ENCODE measurements at regions not wholly inside any gene's neighbourhood (a gene's known extent, or its start where the extent isn't known, plus 50 kb on each side); places are given as distances from the start of the nearest gene placed in this dataset.

GRCh38 chr2:212667751-212668316 lies 129.2 kb upstream of the ERBB4 start:
- no peaks in the 10 kb centered on the region for H3K27me3 Mint-ChIP-seq (ENCODE audit: low read depth)
- Histone ChIP-seq H4K91ac (ENCODE audit: insufficient read length, low read depth, low read length) (no peak overlapping the region), H3K56ac (ENCODE audit: insufficient read length, low read depth, low read length) (no peak overlapping the region), H3K14ac (ENCODE audit: insufficient read depth, low read length) (no peak overlapping the region), H2BK12ac (ENCODE audit: insufficient read length, low read depth, low read length) (no peak overlapping the region), H3K4me1 (ENCODE audit: insufficient read depth, low read length) (no peaks in the 10 kb centered on the region), H3K23ac (ENCODE audit: insufficient read length, low read depth, low read length) (no peak overlapping the region), H2BK120ac (ENCODE audit: low read depth, low read length, poor library complexity, severe bottlenecking) (no peak overlapping the region), H3K27ac (ENCODE audit: insufficient read length, low read depth, low read length) (no peak overlapping the region), H2AFZ (ENCODE audit: low read length) (no peak overlapping the region), H3K79me1 (ENCODE audit: insufficient read depth, low read depth, low read length, poor library complexity, severe bottlenecking) (no peaks in the 10 kb centered on the region), H3K4me2 (ENCODE audit: insufficient read depth, insufficient read length, low read length) (no peak overlapping the region), H3K4ac (ENCODE audit: low read depth, low read length) (no peak overlapping the region), H4K5ac (ENCODE audit: insufficient read length, low read depth, low read length) (no peak overlapping the region), H2AK5ac (ENCODE audit: insufficient read length, low read length) (no peak overlapping the region), H2BK15ac (ENCODE audit: low read depth, low read length) (no peak overlapping the region), H3K27me3 (ENCODE audit: insufficient read depth, low read length) (no peaks in the 10 kb centered on the region), H3K9ac (ENCODE audit: extremely low read depth, insufficient read length, low read length) (no peak overlapping the region), H2BK20ac (ENCODE audit: low read depth, low read length, poor library complexity, severe bottlenecking) (no peak overlapping the region), H3K23me2 (ENCODE audit: insufficient read length, low read depth, low read length, poor library complexity, severe bottlenecking) (no peaks in the 10 kb centered on the region), H3T11ph (ENCODE audit: low read length) (no peak overlapping the region), H3K9me3 (ENCODE audit: control insufficient read depth, low read depth, low read length) (no peaks in the 10 kb centered on the region), H4K8ac (replicated peaks; ENCODE audit: insufficient read length, low read depth, low read length) (no peak overlapping the region), H2BK5ac (ENCODE audit: insufficient read length, low read length) (no peak overlapping the region), H4K20me1 (ENCODE audit: control insufficient read depth, insufficient read depth, insufficient read length) (no peaks in the 10 kb centered on the region), H3K18ac (ENCODE audit: insufficient read length, low read depth, low read length) (no peak overlapping the region), H3K79me2 (ENCODE audit: insufficient read depth, low read length) (no peaks in the 10 kb centered on the region)
- no peak for TF ChIP-seq CTCF (conservative IDR thresholded peaks at IDR 0.05)
- H3K36me3 Mint-ChIP-seq (ENCODE audit: insufficient read depth in 1 of 3, low read depth in 3 of 3) = no peaks in the 10 kb centered on the region
- DNase-seq = no peak
- H3K4me3 Mint-ChIP-seq = no peak overlapping the region
- H3K9me3 Mint-ChIP-seq = no peaks in the 10 kb centered on the region
- no peaks in the 10 kb centered on the region for H3K4me1 Mint-ChIP-seq
- H3K27ac Mint-ChIP-seq = no peak overlapping the region
